NOMO-1 (cell line): ENCODE measurements at regions not wholly inside any gene's neighbourhood (a gene's known extent, or its start where the extent isn't known, plus 50 kb on each side); places are given as distances from the start of the nearest gene placed in this dataset.

Source experiments
- DNase-seq, 2 experiments: peaks; one replicate each; lab custom pipeline; 2025; ENCODE audit not compliant: unreplicated experiment in 2 of 2; lab: John Stamatoyannopoulos, UW

DNA sequence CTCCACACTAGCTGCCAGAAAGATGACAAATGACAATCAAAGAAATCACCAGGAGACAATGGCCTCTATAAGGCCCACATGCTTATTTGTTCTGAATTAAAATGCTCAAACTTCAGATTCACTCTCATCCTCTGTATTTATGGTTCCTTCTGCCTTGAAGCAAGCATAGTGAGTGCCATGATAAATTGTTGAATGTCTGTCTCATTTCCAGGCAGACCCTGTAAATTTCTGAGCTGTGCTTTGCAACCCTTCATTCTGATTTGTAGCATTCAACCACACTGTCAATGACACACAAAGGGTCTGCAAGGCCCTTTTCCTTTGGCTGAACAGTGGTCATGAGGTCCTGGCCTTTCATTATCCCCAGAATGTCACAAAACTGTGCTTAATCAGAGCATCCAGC is 506.6 kb upstream of the GHITM start:
- no peak for DNase-seq

GRCh38 chr10:83633547-83633946 is 505.8 kb upstream of the GHITM start:
- DNase-seq, result peak in 1 of 2 experiments; percentile 13

DNA sequence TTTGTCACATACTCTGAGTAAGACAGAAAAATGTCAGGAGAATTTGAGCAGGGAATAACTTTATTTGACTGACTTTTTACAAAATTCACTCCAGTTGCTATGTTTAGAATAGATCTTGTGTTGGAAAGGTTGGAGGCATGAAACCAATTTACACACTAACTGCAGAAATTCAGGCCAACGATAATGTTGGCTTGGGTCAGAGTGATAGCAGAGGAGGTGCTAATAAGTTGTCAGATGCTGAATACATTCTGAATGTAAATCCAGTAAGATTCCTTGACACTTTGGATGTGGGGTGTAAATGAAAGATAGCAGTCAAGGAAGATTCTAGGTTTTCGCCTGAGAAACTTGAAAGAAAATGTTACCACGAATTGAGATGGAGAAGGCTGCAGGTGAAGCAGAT is 502.5 kb upstream of the GHITM start:
- no peak for DNase-seq

DNA sequence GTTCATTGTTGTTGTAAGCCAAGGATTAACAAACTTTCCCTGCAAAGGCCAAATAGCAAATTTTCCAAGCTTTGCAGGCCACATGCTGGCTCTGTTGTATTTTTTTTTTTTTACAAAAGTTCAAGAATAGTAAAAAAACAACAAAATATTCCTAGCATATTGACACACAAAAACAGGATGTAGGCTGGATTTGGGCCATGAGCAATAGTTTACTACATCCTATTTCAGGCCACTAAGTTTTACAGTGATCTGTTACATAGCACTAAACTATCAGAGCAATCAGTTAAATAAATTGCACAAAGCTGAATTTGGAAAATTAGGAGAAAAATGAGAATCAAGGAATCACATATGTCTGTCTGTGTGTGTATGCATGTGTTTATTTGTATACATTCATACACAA is 491.8 kb upstream of the GHITM start:
- DNase-seq, result no peak

DNA sequence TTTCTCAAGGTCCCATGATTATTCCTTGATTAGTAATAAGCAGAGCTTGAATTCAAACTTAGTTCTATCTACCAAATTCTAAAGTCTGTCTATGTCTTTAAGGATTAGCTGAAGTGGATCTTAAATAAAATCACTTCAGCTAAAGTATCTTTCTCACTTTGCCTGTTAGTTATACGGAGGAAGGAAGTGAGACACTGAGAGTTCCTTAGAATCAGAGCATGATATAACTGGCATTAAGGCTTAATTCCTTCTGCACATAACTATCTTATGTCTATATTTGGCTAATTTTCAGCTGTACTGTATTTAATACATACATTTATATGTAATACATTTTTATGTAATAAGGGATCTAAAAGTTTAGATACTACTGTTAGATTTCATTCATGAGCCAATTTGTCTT is 491.1 kb upstream of the GHITM start:
- DNase-seq, result no peak

DNA sequence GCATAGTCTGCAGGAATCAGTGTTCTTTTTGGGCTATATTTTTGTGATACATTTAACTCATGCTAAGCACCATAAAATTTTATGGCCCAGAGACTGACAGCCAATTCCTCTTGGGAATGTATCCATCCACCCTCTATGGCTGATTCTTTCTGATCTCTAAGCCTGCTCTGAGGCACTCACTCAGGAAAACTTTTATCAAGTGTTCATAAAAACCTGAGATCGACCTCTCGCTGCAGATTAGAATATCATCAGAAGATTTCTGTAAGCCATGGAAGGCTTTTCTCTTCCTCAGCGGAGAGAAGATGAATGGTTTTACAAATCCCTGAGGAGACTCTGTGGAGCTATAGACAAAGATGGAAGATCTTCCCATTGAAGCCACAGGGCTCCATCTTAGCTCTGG is 489.8 kb upstream of the GHITM start:
- no peak for DNase-seq

GRCh38 chr10:83654689-83655088 is 484.6 kb upstream of the GHITM start:
- no peak for DNase-seq

DNA sequence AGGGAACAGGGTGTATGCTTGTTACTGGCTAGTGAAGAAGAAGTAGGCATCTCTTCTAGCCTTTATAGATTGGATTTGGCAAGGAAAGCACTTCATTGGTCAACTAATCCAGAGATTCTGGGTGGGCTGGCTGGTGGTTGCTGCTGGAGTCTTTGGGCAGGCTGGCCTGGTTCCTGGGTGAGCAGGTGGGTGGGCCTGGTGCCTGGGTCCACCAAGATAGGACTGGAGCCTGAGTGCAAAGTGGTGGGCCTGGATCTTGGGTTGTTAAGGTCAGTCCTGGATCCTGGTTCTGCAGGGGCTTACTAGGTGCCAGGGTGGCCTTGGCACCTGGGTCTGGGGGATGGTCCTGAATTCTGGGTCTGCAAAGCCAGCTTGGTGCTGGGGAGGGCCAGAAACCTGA is 482.4 kb upstream of the GHITM start:
- DNase-seq, result no peak

DNA sequence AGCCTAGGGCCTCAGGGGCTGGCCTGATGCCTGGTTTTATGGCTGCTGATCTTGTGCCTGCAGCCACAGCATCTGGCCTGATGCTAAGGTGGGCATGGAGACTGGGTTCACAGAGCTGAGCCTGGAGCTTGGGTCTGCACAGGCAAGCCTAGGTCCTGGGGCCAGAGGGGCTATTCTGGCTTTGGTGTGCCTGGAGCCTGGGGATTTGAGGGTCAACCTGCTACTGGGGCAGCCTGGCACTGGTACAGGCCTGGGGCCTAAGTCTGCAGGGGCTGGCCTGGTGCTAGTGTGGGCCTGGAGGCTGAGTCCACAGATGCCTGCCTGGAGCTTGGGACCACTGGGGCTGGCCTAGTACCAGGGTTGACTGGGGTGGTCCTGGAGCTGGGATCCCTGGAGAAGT is 481.8 kb upstream of the GHITM start:
- DNase-seq, result no peak

DNA sequence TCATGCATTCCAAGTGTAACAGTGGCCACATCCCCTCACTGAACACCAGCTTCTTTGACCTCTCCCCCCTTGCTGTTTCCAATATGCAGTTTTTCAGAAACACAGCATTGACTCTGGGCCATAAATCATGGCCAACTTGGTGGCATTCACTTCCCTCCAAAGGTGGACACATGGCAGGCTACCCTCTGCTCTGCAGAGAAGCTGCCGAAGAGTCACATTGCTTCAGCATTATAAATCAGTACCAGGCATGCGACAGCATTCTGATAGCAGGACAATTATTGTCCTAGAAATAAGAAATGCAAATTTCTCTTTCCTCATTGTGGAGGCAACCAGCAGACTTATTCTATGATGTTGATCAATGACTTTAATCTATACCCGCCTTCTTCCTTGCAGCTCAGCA is 475.4 kb upstream of the GHITM start:
- no peak for DNase-seq

GRCh38 chr10:83666762-83667161 is 472.5 kb upstream of the GHITM start:
- no peak for DNase-seq

GRCh38 chr10:83667594-83667993 is 471.7 kb upstream of the GHITM start:
- no peak for DNase-seq

DNA sequence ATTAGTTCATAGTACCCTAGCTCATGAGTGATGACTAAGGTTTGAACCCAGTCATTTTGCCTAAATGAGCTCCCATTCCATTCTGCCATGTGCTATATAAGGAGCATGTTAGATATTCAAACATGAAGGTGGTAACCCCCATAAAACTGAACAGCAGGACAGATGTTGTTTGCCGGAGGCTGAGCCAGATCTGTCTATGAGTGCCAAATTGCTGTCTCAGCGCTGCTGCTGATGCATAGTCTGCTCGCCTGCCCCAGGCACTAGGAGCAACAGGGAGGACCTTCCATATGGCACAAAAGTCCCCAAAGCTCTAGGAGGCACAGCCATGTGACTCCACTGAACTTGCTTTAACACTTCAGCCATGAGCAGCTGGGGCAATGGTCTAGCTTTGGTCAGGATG is 466.0 kb upstream of the GHITM start:
- DNase-seq, result no peak

- DNase-seq, result no peak
Observed at GRCh38 chr10:83677795-83678194, 461.5 kb upstream of the GHITM start.

- no peak for DNase-seq
Observed at GRCh38 chr10:83678850-83679249, 460.5 kb upstream of the GHITM start.

DNA sequence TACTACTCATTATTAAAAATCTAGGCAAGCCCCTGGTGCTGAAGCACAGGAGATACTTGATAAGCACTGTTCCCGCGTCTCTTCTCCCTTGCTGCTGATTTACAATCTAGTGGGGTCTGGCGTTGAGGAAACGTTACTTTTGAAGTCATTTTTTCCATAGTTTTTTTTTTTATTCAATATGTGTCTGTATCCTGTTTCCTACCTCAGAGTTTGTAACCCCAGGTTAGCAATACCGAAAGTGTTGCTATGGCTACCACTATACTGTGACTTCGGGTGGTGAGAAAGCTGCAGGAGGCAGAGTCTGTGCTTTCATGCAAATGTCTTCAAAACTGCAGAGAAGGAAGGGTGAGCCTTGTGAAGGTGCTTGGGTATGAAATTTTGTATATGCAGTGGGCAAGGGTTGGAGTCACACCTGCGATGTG is 458.8 kb upstream of the GHITM start:
- no peak for DNase-seq

DNA sequence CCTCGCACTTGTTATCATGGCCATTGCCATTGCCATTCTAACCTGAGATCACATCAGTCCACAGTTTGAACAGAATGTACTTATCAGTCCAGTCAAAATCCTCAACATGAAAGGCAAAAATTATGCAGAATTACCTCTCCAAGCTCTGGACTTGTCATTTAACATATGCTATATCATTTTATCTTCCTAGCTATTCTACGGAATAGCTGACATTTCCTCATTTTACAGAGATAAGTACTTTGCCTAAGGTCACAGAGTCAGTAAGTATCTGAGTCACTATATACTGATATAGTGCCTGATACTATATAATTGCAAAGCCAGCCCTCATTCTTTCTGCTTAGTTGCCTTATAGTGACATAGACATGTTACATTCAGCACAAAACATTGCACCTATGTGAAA is 456.9 kb upstream of the GHITM start:
- DNase-seq, result no peak

DNA sequence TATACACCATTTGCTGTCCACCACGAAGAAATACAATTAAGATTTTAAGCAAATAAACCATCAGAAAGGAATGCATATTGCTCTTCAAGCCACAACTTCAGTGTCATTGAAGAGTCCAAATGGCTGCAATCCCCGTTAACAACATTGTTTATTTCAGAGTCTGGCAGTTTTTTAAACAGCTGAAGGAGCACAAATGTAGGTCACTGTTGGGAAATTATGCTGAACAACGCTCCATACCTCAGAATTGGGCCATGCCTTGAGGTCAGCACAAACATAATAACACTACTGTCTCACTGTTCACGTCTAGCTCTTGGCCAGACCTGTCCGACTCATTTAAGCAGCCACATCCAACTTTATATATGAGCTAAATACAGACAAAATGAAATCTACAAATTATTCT is 453.9 kb upstream of the GHITM start:
- DNase-seq, result no peak

DNA sequence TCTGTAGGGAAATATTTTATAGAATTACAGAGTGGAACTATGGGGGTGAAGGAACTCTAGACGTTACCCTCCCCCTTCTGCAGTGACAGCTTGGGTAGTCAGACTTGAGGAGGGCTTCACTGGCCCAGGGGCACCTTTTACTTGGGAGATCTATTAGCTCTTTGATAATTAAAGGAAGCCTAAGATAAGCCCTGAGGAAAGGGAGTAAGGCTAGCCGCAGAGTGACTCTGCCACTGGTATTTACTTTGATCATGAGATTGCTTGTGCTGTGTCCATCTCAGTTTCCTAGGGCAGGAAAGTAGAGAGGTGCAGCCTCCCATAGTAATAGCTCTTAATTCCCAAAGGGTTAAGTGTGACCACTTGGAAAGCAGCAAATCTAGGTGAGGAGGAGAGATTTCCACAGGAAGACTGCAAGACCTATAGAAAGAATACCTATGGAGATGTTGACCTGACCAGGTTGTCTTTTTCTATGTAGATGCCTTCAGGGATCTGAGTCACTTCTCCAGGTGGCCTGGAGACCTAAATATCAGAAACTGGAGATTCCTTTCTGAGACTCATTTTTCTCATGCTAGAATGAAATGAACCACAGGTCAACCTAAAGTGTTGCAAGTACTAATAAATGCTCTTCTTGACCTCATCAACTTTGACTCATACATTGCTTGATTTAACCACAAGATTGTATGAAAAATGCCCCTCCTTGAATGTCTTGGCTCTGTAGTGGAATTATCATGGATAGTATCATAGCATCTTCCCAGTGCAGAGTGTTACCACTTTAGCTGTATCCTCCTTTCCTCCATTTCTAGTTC is 447.3 kb upstream of the GHITM start:
- DNase-seq, result no peak

- no peak for DNase-seq
Observed at GRCh38 chr10:83698899-83699298, 440.4 kb upstream of the GHITM start.

- no peak for DNase-seq
Observed at GRCh38 chr10:83701799-83702198, 437.5 kb upstream of the GHITM start.

GRCh38 chr10:83702731-83703130 is 436.6 kb upstream of the GHITM start:
- DNase-seq, result no peak

GRCh38 chr10:83706120-83706519 is 433.2 kb upstream of the GHITM start:
- no peak for DNase-seq
